ENCODE measurements at regions not wholly inside any gene's neighbourhood (a gene's known extent, or its start where the extent isn't known, plus 50 kb on each side); places are given as distances from the start of the nearest gene placed in this dataset.
A peak's percentile ranks its signal among the peaks of the same experiment; 100 is the strongest.

DNA sequence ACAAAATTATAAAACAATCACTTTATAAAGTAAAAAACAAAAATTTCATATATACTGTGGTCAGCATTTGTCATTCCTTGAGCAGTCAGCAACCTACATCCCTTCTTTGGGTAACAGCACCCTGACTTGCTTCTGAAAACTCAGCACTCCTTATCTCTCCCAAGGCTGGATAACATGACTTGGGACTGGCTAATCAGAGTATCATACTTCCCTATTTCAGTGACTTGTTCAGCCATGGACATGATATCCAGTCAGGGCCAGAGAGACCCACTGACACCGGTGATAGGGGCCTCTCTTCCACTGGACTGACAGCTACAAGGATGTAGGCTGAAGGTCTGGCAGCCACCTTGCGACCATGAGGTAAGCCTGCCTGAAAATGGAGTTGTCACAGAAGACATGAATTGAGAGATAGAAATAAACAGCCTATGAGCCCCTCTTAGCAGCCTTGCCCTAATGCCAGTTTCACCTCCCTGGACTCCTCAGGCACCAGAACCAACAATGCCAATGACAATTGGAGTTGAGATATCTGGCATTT lies 84.4 kb upstream of the NEBL start:
- no peak for DNase-seq (ENCODE audit: low spot score)

DNA sequence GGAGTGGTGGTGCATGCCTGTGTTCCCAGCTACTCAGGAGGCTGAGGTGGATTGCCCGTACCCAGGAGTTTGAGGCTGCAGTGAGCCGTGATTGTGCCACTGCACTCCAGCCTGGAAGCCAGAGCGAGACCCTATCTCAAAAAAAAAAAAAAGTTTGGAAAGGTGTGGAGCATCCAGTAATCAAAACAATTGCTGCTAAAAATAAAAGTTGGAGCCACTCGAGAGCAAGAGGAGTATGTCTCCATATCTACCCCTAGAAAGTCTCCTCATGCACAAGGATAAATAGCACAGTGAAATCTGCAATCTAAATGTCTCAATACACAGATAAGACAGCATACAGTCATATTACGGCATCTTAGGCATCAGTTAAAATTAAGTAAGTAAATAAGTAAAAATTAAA lies 81.5 kb upstream of the NEBL start:
- no peak for DNase-seq (ENCODE audit: low spot score)

DNA sequence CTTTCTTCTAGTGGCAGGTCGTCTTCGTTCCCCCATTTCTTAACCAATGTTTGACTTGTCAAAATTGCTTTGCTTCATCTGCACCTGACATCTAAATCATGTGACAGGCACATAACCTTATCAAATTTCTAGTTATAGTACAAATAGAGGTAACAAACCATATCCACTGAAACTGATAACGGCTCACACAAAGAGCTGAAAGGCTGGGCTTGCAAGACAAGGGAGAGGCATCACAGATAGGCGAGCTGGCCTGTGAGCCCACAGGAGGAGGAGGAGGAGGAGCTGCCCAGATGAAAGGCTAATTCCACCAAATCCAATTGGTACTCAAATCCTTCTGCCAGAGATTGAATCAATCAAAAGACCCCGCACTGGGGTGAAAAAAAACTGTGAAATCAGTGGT lies 80.2 kb upstream of the NEBL start:
- DNase-seq (ENCODE audit: low spot score), result no peak

DNA sequence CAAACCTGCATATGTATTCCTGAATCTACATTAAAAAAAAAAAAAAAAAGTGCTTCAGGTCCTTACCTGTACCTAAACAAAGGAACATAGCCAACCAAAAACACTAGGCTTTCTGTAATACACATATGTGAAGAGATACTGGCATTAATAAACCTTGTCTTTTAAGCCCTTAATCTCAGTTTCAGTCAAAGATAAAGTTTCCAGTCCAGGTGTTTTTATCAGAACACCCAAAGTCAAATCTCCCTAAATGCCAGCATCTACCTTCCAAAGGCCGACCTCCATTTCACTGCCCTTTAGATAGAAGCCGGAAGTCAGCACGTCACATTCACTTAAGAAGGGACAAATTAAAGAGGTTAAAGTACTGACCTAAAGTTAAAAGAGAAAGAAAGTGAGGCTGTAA lies 79.8 kb upstream of the NEBL start:
- no peak for DNase-seq (ENCODE audit: low spot score)

DNA sequence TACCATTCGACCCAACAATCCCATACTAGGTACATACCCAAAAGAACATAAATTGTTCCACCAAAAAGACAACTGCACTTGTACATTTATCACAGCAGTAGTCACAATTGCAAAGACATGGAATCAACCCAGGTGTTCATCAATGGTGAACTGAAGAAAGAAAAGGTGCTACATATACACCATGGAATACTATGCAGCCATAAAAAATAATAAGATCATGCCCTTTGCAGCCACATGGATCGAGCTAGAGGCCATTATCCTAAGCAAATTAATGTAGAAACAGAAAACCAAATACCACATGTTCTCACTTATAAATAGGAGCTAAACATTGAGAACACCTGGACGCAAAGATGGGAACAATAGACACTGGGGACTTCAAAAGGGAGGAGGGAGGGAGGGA lies 79.3 kb upstream of the NEBL start:
- no peak for DNase-seq (ENCODE audit: low spot score)

DNA sequence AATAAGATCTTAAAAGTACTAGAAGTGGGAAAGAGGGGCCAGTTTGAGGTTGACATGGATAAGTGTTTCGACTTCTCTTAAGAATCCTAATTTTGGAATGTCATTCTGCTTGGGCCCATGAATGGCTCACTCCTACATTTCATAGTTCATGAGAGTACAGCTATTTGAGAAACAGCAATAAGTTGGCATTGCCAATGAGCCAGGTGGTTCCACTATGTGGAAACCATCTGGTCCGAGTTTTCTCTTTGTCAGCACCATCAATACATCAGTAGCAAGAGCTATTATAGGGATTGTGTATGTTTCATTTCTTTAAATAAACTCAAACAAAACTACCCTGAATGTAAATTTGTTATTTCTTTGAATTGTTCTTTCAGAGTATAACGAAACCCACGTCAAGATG lies 78.1 kb upstream of the NEBL start:
- no peak for DNase-seq (ENCODE audit: low spot score)

DNA sequence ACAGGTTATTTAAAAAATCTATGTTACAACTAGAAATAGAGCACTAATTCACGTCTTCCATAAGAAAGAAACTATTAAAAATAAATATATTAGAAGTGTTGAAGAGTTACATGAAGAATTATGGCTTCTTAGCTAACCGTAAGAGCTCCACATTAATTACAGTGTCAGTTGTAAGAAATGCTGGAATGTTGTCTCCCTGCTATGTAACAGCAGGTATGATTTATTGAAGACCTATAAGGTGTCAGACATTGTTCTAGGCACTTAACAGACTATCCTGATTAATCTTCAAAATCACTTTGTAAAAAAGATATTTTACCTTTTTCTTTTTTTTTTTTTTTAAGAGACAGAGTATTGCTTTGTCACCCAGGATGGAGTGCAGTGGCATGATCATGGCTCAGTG lies 75.8 kb upstream of the NEBL start:
- DNase-seq (ENCODE audit: low spot score), result no peak

DNA sequence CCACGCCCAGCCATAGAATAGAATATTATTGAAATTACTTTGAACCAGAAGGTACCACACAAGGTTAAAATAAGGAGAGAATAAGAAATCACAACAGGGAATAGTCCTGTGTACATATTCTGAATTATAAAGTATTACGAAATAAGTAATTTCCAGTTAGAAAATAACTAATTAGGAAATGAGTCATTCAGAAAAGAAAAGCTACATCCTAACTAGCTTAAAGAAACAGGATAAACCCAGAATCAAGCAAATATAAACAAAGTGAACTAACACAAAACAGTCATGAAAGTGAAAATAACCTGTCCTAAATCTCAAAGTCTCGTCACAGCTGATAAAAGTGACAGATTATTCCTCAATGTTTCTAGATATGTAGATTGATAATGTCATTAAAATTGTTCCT lies 74.8 kb upstream of the NEBL start:
- DNase-seq (ENCODE audit: low spot score), result no peak

DNA sequence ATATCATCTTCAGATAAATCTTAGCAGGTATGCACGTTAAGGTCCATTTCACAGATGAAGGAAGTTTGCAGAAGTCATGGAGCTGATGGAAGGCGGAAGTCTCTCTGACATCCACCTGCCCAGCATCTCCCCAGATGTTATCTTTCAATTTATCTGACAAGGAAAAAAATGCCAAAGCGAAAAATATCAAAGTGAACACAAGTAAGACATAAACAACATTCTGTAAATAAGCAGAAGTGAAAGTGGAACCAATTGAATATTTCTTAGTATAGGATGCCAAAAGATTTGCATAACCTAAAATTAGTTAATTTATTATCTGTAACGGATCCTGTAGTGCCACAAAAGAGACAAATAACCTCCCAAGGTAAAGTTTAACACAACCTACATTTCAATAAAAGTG lies 73.6 kb upstream of the NEBL start:
- no peak for DNase-seq (ENCODE audit: low spot score)

DNA sequence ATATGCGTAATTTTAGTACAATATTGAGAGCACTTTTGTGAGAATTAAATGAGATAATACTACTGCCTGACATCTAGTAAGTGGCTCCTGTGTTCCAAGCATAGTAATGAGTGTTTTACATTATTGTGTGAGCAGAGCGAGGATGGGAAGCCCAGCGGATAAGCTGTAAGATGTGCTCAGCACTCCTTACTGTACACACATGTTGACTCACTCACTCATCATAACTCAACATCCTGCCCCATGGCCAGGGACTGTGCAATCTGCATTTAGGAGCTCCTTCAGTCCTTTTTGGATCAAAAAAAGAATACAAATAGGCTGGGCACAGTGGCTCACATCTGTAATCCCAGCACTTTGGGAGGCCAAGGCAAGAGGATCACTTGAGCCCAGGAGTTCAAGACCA lies 72.9 kb upstream of the NEBL start:
- DNase-seq (ENCODE audit: low spot score), result peak; percentile 15

DNA sequence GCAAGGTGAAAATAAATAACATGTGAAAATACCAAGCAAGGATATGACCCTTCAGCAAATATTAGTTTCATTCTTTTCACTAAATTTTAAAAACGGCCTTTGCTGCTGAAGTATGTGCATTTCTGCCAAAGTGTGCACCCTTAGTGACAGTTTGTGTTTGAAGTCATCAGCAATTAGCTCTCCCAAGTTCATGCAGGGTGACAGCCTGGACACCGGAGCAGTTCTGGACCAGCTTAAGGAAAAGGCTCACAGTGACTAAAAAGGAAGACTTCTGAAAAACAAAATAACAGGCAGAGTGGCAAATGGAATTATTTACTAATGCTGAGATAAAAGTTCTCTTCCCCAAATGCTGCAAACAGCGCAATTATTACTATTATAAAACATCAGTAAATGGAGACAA lies 69.3 kb upstream of the NEBL start:
- DNase-seq (ENCODE audit: low spot score), result no peak

DNA sequence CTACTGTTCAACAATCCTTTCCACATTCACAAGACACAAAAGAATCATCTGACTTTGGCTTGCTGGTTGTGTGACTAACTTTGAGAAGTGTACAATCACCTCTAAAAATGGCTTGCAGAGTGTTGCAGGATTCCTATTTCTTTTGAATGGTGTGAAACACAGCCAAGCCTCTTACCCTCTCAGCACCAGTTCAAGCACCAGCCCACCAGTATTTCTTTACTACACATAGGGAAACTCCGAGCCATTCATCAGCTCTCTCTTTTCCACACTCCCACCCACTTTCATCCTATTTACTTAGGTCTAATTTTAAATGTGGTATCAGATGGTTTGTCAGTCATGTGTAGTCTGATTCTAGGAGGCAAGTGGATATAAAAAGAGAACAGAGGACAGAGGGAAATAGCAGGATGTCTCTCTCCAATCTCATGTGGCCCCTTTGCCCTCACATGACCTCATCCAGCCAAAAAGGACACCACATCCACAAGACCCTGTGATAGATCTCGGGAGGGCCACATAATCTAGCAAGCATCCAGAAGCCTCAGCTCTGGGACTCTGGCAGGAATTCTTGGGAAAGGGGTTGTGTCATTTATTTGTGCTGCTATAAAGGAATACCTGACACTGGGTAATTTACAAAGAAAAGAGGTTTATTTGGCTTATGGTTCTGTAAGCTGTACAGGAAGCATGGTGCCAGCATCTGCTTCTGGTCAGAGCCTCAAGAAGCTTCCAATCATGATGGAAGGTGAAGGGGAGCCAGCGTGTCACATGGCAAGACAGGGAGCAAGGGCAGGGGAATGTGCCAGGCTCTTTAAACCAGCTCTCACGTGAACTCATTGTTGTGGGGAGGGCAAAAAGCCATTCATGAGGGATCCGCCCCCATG lies 66.8 kb upstream of the NEBL start:
- DNase-seq (ENCODE audit: low spot score), result no peak

DNA sequence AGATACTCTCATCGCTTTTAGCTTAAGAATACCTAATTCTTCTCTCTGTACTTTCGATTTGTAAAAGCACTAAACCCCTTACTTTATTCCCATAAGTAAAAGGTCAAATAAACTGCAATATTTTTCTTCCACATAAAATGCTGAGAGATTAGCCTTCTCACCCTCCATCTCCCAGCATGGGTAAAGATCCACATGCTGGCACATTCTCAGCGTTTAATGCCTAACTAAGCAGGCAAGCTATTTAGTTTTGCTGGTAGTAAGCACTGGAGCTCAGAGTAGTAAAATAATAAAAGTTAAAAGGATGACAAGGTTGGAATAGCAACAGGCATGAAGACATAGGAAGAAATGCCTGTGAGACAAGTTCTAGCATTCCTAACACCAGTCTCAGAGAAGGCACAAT lies 65.9 kb upstream of the NEBL start:
- no peak for DNase-seq (ENCODE audit: low spot score)

DNA sequence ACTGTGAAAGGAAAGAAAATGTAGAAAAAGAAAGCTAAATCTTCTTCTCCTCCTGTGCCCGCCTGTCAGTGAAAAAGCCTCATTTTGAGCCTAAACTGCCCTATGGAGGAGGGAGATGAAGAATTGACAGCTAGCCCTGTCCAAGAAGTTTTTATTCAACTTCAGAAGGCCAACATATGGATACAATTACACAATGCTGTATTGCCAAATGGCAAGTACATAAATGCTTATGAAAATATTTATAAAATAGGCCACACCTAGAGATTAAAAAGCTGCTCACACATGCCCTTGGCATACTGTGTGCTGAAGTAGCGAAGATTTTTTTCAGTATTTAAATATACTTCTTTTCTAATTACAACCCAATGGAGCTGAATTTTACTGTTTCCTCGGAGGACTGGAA lies 65.1 kb upstream of the NEBL start:
- DNase-seq (ENCODE audit: low spot score), result no peak

DNA sequence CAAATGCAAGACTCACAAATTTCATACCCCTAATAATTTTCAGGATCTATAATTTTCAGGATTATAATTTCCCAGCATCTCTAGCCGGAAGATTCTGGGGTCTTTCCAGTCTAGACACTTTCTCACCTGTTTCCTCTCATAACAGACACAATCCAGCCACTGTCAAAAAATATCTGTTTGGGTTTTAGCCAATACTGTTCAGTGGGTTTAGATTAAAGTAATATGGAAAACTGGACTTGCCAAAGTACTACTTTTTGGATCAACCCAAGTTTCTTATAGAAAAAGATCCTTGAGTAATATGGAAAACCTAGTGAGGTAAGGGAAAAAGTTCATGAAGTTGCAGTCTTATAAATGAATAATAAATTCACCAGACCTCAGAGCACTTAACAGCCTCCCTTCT lies 62.1 kb upstream of the NEBL start:
- DNase-seq (ENCODE audit: low spot score), result no peak

DNA sequence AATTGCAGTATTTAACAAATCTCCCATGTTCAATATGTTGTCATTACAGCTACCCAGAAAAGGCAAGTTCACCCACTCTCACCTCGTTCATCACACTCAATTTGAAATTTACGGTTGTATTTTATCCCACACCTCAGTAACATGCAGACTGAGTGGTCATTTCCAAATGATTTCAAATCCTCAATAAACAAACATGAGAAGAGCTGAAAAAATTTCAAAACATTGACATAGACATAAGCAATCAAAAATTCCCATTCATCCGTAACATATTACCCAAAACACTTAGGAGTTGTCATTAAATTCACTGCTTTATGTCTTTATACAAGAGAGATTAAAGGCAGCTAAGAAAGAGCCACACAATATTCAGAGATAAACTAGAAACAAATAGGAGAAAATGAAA lies 61.7 kb upstream of the NEBL start:
- no peak for DNase-seq (ENCODE audit: low spot score)

DNA sequence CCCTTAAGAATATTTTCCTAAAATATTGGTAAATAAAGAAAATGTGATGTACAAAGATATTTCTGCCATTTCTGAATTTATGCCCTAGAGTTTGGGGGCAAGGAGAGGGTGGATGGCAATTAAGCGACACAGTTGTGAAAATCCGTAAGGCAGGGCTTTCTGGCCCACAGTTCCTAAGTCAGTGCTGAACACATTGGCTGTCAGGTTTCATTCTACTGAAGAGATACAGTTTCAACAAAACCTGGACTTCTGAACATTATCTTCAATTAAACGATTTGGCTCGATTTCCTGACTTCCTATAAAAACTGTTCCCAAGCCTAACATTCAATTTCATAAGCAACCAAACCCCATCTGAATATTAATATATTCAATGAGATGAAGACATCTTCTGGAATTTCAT lies 61.1 kb upstream of the NEBL start:
- no peak for DNase-seq (ENCODE audit: low spot score)

DNA sequence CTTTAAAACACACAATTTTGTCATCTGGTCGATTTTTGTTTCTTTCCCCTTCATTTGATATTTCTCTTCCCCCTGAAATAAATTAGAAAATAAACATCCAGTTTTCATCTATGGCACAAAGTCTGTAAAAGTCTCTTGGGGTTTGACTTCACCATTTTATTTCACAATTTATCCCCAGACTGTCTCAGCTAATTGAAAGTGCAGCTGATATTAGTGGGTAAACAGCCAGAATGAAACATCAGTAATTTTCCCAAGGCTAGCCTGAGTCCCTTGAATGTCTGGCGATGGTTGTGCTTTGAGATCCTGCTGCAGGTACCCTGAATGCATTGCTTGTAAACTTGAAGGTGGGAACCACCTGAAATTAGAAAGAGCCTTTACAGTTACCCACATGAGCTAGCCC lies 60.6 kb upstream of the NEBL start:
- no peak for DNase-seq (ENCODE audit: low spot score)

DNA sequence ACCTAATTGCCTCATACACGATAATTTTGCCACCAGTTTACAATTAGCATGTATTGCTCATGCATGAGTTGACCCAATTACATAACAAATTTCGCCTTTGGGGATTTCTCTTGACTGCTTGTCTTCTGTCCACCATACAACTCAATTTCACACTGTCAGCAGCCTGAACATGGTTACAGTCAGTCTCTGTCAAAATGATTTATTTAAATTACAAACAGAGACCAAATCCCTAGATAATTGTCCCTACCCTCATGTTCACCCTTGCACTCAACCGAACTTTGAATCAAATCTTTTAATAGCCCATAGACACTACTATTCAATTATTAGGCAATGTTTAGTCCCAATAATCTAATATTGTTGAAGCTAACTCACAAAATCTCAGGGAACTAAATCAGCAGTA lies 59.7 kb upstream of the NEBL start:
- no peak for DNase-seq (ENCODE audit: low spot score)

DNA sequence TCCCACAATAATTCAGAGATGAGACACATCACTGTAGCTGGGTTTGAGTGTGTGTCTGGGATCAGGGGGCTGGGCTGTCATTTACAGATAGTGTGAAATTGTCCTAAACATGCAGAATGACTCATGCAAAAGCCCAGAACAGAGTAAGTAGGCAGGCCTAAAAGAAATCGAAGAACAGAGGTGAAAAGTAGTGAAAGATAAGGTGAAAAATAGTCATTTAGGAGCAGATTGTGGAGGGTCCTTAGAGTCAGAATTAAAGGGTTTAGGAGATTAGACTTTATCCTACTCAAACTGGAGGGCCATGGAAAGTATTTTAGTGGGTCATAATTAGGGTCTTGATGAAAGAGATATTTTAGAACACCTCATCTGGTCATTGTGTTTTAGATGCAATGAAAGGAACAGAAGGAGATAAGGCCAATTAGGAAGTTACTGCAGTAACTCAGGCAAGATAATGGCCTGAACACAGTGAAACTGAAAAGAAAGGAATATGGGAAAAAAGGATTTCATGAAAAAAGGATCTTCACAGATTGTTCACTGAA lies 58.3 kb upstream of the NEBL start:
- DNase-seq (ENCODE audit: low spot score), result no peak

DNA sequence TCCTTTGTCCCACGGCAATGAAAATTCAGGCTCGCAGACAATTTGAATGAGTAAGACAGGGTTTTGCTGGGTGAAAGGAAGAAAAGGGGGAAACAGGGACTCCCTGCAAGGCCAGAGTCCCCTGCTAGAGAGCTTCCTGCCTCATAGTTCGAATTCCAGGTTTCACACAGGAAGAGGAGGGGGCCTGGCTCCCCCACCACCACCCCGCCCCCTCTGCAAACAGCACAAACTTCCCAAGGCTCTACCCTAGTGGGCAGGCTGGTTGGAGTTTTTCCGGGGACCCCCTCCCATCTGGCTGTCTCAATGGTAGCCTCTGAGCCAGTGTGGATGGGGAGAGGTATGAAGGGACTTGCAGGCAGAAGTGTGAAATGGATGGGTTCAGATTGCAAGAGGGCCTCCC lies 57.4 kb upstream of the NEBL start:
- no peak for DNase-seq (ENCODE audit: low spot score)

DNA sequence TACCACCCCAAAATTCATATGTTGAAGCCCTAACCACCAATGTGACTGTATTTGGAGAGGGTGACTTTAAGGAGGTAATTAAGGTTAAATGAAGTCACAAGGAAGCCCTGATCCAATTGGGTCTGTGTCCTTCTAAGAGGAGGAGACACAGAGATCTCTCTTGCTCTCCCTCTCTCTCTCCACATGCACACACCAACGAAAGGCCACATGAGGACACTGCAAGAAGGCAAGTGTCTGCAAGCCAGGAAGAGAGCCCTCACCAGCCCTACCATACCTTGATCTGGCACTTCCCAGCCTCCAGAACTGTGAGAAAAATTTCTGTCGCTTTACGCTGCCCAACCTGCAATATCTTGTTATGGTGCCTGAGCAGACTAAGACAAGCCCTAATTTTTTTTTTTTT lies 56.0 kb upstream of the NEBL start:
- DNase-seq (ENCODE audit: low spot score), result no peak

DNA sequence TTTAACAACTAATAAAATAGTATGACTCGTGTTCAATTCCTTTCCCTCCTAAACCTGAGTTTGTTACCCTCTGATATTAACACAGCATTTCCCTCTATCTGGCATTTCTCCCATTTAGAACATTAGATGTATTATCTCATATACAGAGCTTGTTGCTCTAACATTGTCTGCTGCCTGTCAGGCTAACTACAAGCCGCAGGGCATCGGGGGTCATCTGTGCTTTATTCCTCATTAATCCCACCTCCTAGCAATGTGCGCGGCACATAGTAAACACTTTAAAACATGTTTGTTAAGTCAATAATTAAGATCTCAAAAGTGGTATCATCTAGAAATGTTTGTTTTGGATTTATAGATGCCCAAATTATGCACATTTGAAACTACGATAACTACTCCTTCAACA lies 52.9 kb upstream of the NEBL start:
- no peak for DNase-seq (ENCODE audit: low spot score)

Measured in AG08396 (cell line).